Transverse colon (tissue), 4 donors: ENCODE measurements at regions not wholly inside any gene's neighbourhood (a gene's known extent, or its start where the extent isn't known, plus 50 kb on each side); places are given as distances from the start of the nearest gene placed in this dataset.

ENCODE experiments used
- CTCF ChIP-seq, 5 experiments: fragments of 200-600 bp in 3 of 5; fragments of 450-650 bp in 2 of 5; sonication (generic) in 3 of 5; IDR thresholded peaks; 1 replicate in 2 of 5; 2 replicates in 3 of 5; pipeline ENCODE4 v1.5.1; 2016 to 2017; ENCODE audit warnings: antibody characterized with exemption in 5 of 5, inconsistent platforms in 3 of 5, mild to moderate bottlenecking in 2 of 5, moderate library complexity in 1 of 5
- EP300 ChIP-seq: sonication (generic); formaldehyde crosslinking; IDR thresholded peaks from one replicate; pipeline ENCODE4 v1.6.1; 2017; ENCODE audit warnings: antibody characterized with exemption, low read depth
- POLR2A ChIP-seq: fragments of 450-650 bp; IDR thresholded peaks from one replicate; pipeline ENCODE4 v1.6.1; 2016; ENCODE audit warnings: antibody characterized with exemption, mild to moderate bottlenecking, moderate library complexity
- POLR2AphosphoS5 ChIP-seq, 3 donors: sonication (generic); formaldehyde crosslinking; IDR thresholded peaks; one replicate each; pipeline ENCODE4 v1.6.1; 2016; ENCODE audit warnings: antibody characterized with exemption in 3 of 3

- TF ChIP-seq POLR2AphosphoS5 (IDR thresholded peaks at IDR 0.05) (no peak), CTCF (IDR thresholded peaks at IDR 0.05) (no peak), EP300 (no peak), POLR2A (no peak)
These were observed 1062.2 kb upstream of the FBXO33 start for GRCh38 chr14:40494483-40494882.
